ENCODE measurements at regions not wholly inside any gene's neighbourhood (a gene's known extent, or its start where the extent isn't known, plus 50 kb on each side); places are given as distances from the start of the nearest gene placed in this dataset.
"Not testable (repeated sequence)": the region's sequence is repeated elsewhere in the genome, so short reads cannot be mapped to it uniquely, and the experiment has no call there.

GRCh38 chr11:12585861-12586260 lies 88.4 kb upstream of the TEAD1 start:
- TF ChIP-seq CTCF (IDR thresholded peaks at IDR 0.05; ENCODE audit: insufficient read depth, low read depth, low read length, missing control alignments), result no peak
- no peak overlapping the region for H3K4me3 ChIP-seq (ENCODE audit: low read depth, low read length)
- DNase-seq (ENCODE audit: low read depth), result no peak

GRCh38 chr11:12587333-12587991 lies 86.8 kb upstream of the TEAD1 start:
- TF ChIP-seq CTCF (IDR thresholded peaks at IDR 0.05; ENCODE audit: insufficient read depth, low read depth, low read length, missing control alignments), result no peak
- DNase-seq (ENCODE audit: low read depth), result no peak
- H3K4me3 ChIP-seq (ENCODE audit: low read depth, low read length), result no peak overlapping the region

- TF ChIP-seq CTCF (IDR thresholded peaks at IDR 0.05; ENCODE audit: insufficient read depth, low read depth, low read length, missing control alignments), result no peak
- no peak for DNase-seq (ENCODE audit: low read depth)
- H3K4me3 ChIP-seq (ENCODE audit: low read depth, low read length), result no peak overlapping the region
These were observed 82.5 kb upstream of the TEAD1 start for GRCh38 chr11:12591706-12592105.

- no peak for DNase-seq (ENCODE audit: low read depth)
- no peak for TF ChIP-seq CTCF (IDR thresholded peaks at IDR 0.05; ENCODE audit: insufficient read depth, low read depth, low read length, missing control alignments)
- H3K4me3 ChIP-seq (ENCODE audit: low read depth, low read length), result no peak overlapping the region
These were observed 81.9 kb upstream of the TEAD1 start for GRCh38 chr11:12592283-12592682.

- H3K4me3 ChIP-seq (ENCODE audit: low read depth, low read length); DNase-seq (ENCODE audit: low read depth): not testable (repeated sequence)
These were observed 79.0 kb upstream of the TEAD1 start for GRCh38 chr11:12595089-12595847.

- no peak overlapping the region for H3K4me3 ChIP-seq (ENCODE audit: low read depth, low read length)
- no peak for TF ChIP-seq CTCF (IDR thresholded peaks at IDR 0.05; ENCODE audit: insufficient read depth, low read depth, low read length, missing control alignments)
- no peak for DNase-seq (ENCODE audit: low read depth)
These were observed 75.6 kb upstream of the TEAD1 start for GRCh38 chr11:12598330-12599256.

Measured in GM12865 (cell line).